GM12878 (cell line): ENCODE measurements at regions not wholly inside any gene's neighbourhood (a gene's known extent, or its start where the extent isn't known, plus 50 kb on each side); places are given as distances from the start of the nearest gene placed in this dataset.

Source experiments
- ATAC-seq: fragments of 200-7000 bp; cut with Tn5 transposase; 3 replicates; pipeline ENCODE4 v1.9.1; 2020; ENCODE audit warnings: mild to moderate bottlenecking, moderate library complexity
- BruUV-seq: library from RNA; stranded (reverse); fragments of 400-500 nt; replicated peaks from 2 replicates; lab custom pipeline; 2021; lab: Mats Ljungman, UMichigan
- CTCF ChIA-PET: fragments of 300-600 bp; sonication (Branson Sonifier 250); formaldehyde crosslinking; extraction: SDS; loops from one replicate; lab custom pipeline; 2021; ENCODE audit warnings: inconsistent platforms; lab: Yijun Ruan, JAX
- POLR2A ChIA-PET: fragments of 350-600 bp; formaldehyde crosslinking; extraction: SDS; loops from one replicate; lab custom pipeline; 2021; ENCODE audit warnings: inconsistent platforms; lab: Charles Lee
- RAD21 ChIA-PET: fragments of 300-600 bp; sonication (Branson Sonifier 250); formaldehyde crosslinking; loops from one replicate; lab custom pipeline; 2023; ENCODE audit warnings: antibody characterized with exemption; ENCODE audit not compliant: unreplicated experiment; lab: Charles Lee
- SMC1A ChIA-PET: fragments of 300-600 bp; sonication (Branson Sonifier 250); formaldehyde crosslinking; loops from one replicate; lab custom pipeline; 2023; ENCODE audit not compliant: unreplicated experiment, uncharacterized antibody; lab: Charles Lee
- DNase-seq: peaks from one replicate; pipeline ENCODE4 v3.0.0-alpha.2; 2011; ENCODE audit warnings: low read depth, low spot score
- FAIRE-seq: peaks from 3 replicates; lab custom pipeline; 2011; peaks lifted over from hg19 to GRCh38; lab: Jason Lieb, UNC
- H2AFZ ChIP-seq: 2 replicates; pipeline ENCODE4 v1.6.0; 2011; ENCODE audit warnings: low read depth, low read length, control low read depth; ENCODE audit not compliant: control insufficient read depth
- H3K27ac ChIP-seq: 2 replicates; pipeline ENCODE4 v1.5.1; 2011; ENCODE audit warnings: control low read depth; ENCODE audit not compliant: control insufficient read depth, insufficient read depth
- H3K27me3 ChIP-seq, 2 experiments: replicated peaks in 1 of 2; 2 replicates each; pipeline versions ENCODE4 v1.6.0 to v1.6.1; 2011; ENCODE audit warnings: low read length in 1 of 2; ENCODE audit not compliant: control insufficient read depth in 2 of 2, insufficient read depth in 2 of 2
- H3K36me3 ChIP-seq, 2 experiments: 2 replicates each; pipeline ENCODE4 v1.5.1; 2011; ENCODE audit warnings: low read length in 1 of 2; ENCODE audit not compliant: control insufficient read depth in 2 of 2, insufficient read depth in 2 of 2
- H3K4me1 ChIP-seq: 2 replicates; pipeline ENCODE4 v1.6.1; 2011; ENCODE audit warnings: mild to moderate bottlenecking, low read length, moderate library complexity, mixed read lengths; ENCODE audit not compliant: control insufficient read depth, insufficient read depth
- H3K4me2 ChIP-seq: 2 replicates; pipeline ENCODE4 v1.6.0; 2011; ENCODE audit warnings: control low read depth; ENCODE audit not compliant: control insufficient read depth, insufficient read depth
- H3K4me3 ChIP-seq: fragments of 200-600 bp; sonication (generic); 2 replicates; pipeline ENCODE4 v1.5.1; 2016
- H3K79me2 ChIP-seq: 2 replicates; pipeline ENCODE4 v1.6.0; 2011; ENCODE audit warnings: low read length; ENCODE audit not compliant: control insufficient read depth, insufficient read depth
- H3K9ac ChIP-seq: 2 replicates; pipeline ENCODE4 v1.8.0; 2011; ENCODE audit warnings: low read length, control low read depth, mixed read lengths; ENCODE audit not compliant: control insufficient read depth, insufficient read depth
- H3K9me3 ChIP-seq: replicated peaks from 3 replicates; pipeline ENCODE4 v1.5.1; 2011; ENCODE audit warnings: mild to moderate bottlenecking, low read length; ENCODE audit not compliant: control insufficient read depth, insufficient read depth
- H4K20me1 ChIP-seq: 2 replicates; pipeline ENCODE4 v1.6.0; 2011; ENCODE audit not compliant: control insufficient read depth, insufficient read depth
- CBX5 ChIP-seq: sonication (generic); IDR thresholded peaks from 2 replicates; pipeline ENCODE4 v1.6.1; 2016; ENCODE audit warnings: low read depth, moderate library complexity, mild to moderate bottlenecking, inconsistent platforms
- FOXK2 ChIP-seq: fragments of 450-650 bp; IDR thresholded peaks from 2 replicates; pipeline ENCODE4 v1.6.1; 2017; ENCODE audit warnings: mild to moderate bottlenecking, moderate library complexity
- MAX ChIP-seq: IDR thresholded peaks from 2 replicates; pipeline ENCODE4 v1.6.1; 2012; ENCODE audit warnings: low read depth, low read length, improper control_type of control experiment
- MEF2A ChIP-seq: IDR thresholded peaks from 2 replicates; pipeline ENCODE4 v1.6.1; 2011; ENCODE audit warnings: low read depth, mild to moderate bottlenecking, low read length, moderate library complexity; ENCODE audit not compliant: insufficient read depth
- MEF2B ChIP-seq: fragments of 450-650 bp; IDR thresholded peaks from 2 replicates; pipeline ENCODE4 v1.6.1; 2018; ENCODE audit warnings: mild to moderate bottlenecking, moderate library complexity; ENCODE audit not compliant: partially characterized antibody, poor library complexity, severe bottlenecking
- MYC ChIP-seq: IDR thresholded peaks from 2 replicates; pipeline ENCODE4 v1.6.1; 2011; ENCODE audit warnings: mild to moderate bottlenecking, low read length, moderate library complexity, inconsistent platforms; ENCODE audit not compliant: insufficient read depth, insufficient replicate concordance, insufficient read length, severe bottlenecking
- NR2F1 ChIP-seq: fragments of 450-650 bp; conservative IDR thresholded peaks from 2 replicates; pipeline ENCODE4 v1.6.1; 2017; ENCODE audit warnings: mild to moderate bottlenecking
- PML ChIP-seq: IDR thresholded peaks from 2 replicates; pipeline ENCODE4 v1.6.1; 2012; ENCODE audit warnings: low read length, inconsistent platforms
- ZBED1 ChIP-seq: IDR thresholded peaks from 2 replicates; pipeline ENCODE4 v1.6.1; 2016; ENCODE audit warnings: borderline replicate concordance
- ZBTB4 ChIP-seq: fragments of 450-650 bp; formaldehyde crosslinking; IDR thresholded peaks from 2 replicates; pipeline ENCODE4 v1.4.0; 2022; ENCODE audit warnings: mild to moderate bottlenecking, moderate library complexity
- ZNF274 ChIP-seq: IDR thresholded peaks from one replicate; pipeline ENCODE4 v1.8.0; 2011; ENCODE audit not compliant: insufficient read length, insufficient read depth
- WGBS: methylation state at CpG from one replicate; pipeline ENCODE4 v1.1.6; 2016; ENCODE audit warnings: low lambda C conversion rate; ENCODE audit not compliant: insufficient replicate concordance, insufficient coverage; ENCODE audit errors: missing lambda C conversion rate; 5-methylcytosine and 5-hydroxymethylcytosine counted together
- in situ Hi-C: fragments of 300-500 bp; cut with MboI; formaldehyde crosslinking; loops from 9 replicates; pipeline ENCODE4 v1.14.3; 2018; ENCODE audit warnings: mixed read lengths
- intact Hi-C: fragments of 100-400 bp; cut with micrococcal nuclease; formaldehyde crosslinking; loops from one replicate; pipeline ENCODE4 v1.14.2; 2022; ENCODE audit not compliant: unreplicated experiment

- in situ Hi-C loops (no loop called here), intact Hi-C loops (no loop called here)
- ChIA-PET RAD21 (no interaction called here), CTCF (no interaction called here), POLR2A (no interaction called here), SMC1A (no interaction called here)
- Histone ChIP-seq H3K27me3 (peaks cover 0 to 4% of the 10 kb centered on the region in 2 experiments; a peak in 1 of 4 replicates), H3K4me1 (no peaks in the 10 kb centered on the region), H4K20me1 (no peaks in the 10 kb centered on the region), H3K79me2 (no peaks in the 10 kb centered on the region), H3K9ac (no peak overlapping the region), H3K4me2 (no peak overlapping the region), H2AFZ (no peak overlapping the region), H3K9me3 (no peaks in the 10 kb centered on the region), H3K27ac (no peak overlapping the region), H3K4me3 (no peak overlapping the region), H3K36me3 (no peaks in the 10 kb centered on the region)
- FAIRE-seq: no peak
- no peak for DNase-seq
- no peak for ATAC-seq
- no TSS peak for BruUV-seq
- 0% methylated on average over 1 of the region's 1 CpG for WGBS
- no peak for TF ChIP-seq MYC
- no peak for TF ChIP-seq ZBTB4 (CRISPR knock-in tag)
- TF ChIP-seq MEF2B: no peak
- no peak for TF ChIP-seq PML
- TF ChIP-seq MAX: no peak
- TF ChIP-seq CBX5: no peak
- no peak for TF ChIP-seq ZBED1
- TF ChIP-seq NR2F1: no peak
- no peak for TF ChIP-seq FOXK2
- TF ChIP-seq ZNF274: no peak
- TF ChIP-seq MEF2A: no peak
Measured at GRCh38 chr2:65714866-65715265, 282.5 kb upstream of the SPRED2 start.
